Endothelial cell of umbilical vein (primary cell): ENCODE measurements at regions not wholly inside any gene's neighbourhood (a gene's known extent, or its start where the extent isn't known, plus 50 kb on each side); places are given as distances from the start of the nearest gene placed in this dataset.

Experiments
- BruUV-seq: library from RNA; stranded (reverse); fragments of 400-500 nt; replicated peaks from 2 replicates; lab custom pipeline; 2021; lab: Mats Ljungman, UMichigan
- CTCF ChIA-PET: fragments of 300-600, 350-600 bp; sonication (Branson Sonifier 250); formaldehyde crosslinking; loops from one replicate; lab custom pipeline; 2021; ENCODE audit warnings: antibody characterized with exemption, inconsistent platforms; lab: Charles Lee
- POLR2A ChIA-PET: fragments of 300-600, 350-600 bp; sonication (Branson Sonifier 250); formaldehyde crosslinking; loops from one replicate; lab custom pipeline; 2021; ENCODE audit warnings: antibody characterized with exemption, inconsistent platforms; lab: Charles Lee
- DNase-seq: peaks from one replicate; pipeline ENCODE4 v3.0.0-alpha.2; 2011; ENCODE audit warnings: low read depth, low spot score
- FAIRE-seq: peaks from 2 replicates; lab custom pipeline; 2011; peaks lifted over from hg19 to GRCh38; lab: Jason Lieb, UNC
- H2AFZ ChIP-seq: 2 replicates; pipeline ENCODE4 v1.6.0; 2012; ENCODE audit warnings: low read depth, low read length, control low read depth, inconsistent platforms
- H3K27ac ChIP-seq: 2 replicates; pipeline ENCODE4 v1.5.1; 2011; ENCODE audit warnings: low read depth, mild to moderate bottlenecking, control low read depth, low read length, moderate library complexity; ENCODE audit not compliant: insufficient read depth
- H3K27me3 ChIP-seq, 2 experiments: 2 replicates each; pipeline versions ENCODE4 v1.6.0 to v1.6.1; 2011; ENCODE audit warnings: low read length in 2 of 2, mixed read lengths in 1 of 2; ENCODE audit not compliant: control insufficient read depth in 2 of 2, insufficient read depth in 2 of 2
- H3K36me3 ChIP-seq, 2 experiments: 2 replicates in 1 of 2; 3 replicates in 1 of 2; pipeline ENCODE4 v1.5.1; 2011; ENCODE audit warnings: low read length in 2 of 2, mild to moderate bottlenecking in 1 of 2, moderate library complexity in 1 of 2; ENCODE audit not compliant: control insufficient read depth in 2 of 2, insufficient read depth in 2 of 2; ENCODE audit errors: extremely low read depth in 1 of 2
- H3K4me1 ChIP-seq: 3 replicates; pipeline ENCODE4 v1.5.1; 2011; ENCODE audit warnings: mild to moderate bottlenecking, low read length; ENCODE audit not compliant: control insufficient read depth, insufficient read depth; ENCODE audit errors: extremely low read depth
- H3K4me2 ChIP-seq: 2 replicates; pipeline ENCODE4 v1.6.1; 2011; ENCODE audit warnings: low read length, control low read depth, mixed read lengths; ENCODE audit not compliant: insufficient read depth
- H3K4me3 ChIP-seq, 3 experiments: fragments of 200-600 bp in 1 of 3; sonication (generic), shearing (Covaris generic) in 1 of 3; replicated peaks in 1 of 3; 2 replicates each; pipeline ENCODE4 v1.5.1; 2011 to 2016; ENCODE audit warnings: control low read depth in 3 of 3, low read length in 3 of 3, mild to moderate bottlenecking in 2 of 3, inconsistent platforms in 1 of 3, low read depth in 1 of 3, moderate library complexity in 1 of 3; ENCODE audit not compliant: insufficient read depth in 1 of 3
- H3K79me2 ChIP-seq: 2 replicates; pipeline ENCODE4 v1.6.0; 2012; ENCODE audit warnings: low read length, inconsistent platforms; ENCODE audit not compliant: control insufficient read depth, insufficient read depth
- H3K9ac ChIP-seq: replicated peaks from 2 replicates; pipeline ENCODE3; 2011; ENCODE audit warnings: low read length, control low read depth; ENCODE audit not compliant: insufficient read depth; ENCODE audit errors: extremely low read depth
- H3K9me1 ChIP-seq: replicated peaks from 3 replicates; pipeline ENCODE4 v1.6.0; 2011; ENCODE audit warnings: mild to moderate bottlenecking, low read length; ENCODE audit not compliant: control insufficient read depth, insufficient read depth; ENCODE audit errors: extremely low read depth
- H3K9me3 ChIP-seq: replicated peaks from 2 replicates; pipeline ENCODE4 v1.5.1; 2012; ENCODE audit warnings: low read length, inconsistent platforms; ENCODE audit not compliant: control insufficient read depth, insufficient read depth
- H4K20me1 ChIP-seq: replicated peaks from 2 replicates; pipeline ENCODE3; 2011; ENCODE audit warnings: mild to moderate bottlenecking, low read length; ENCODE audit not compliant: control insufficient read depth, insufficient read depth; ENCODE audit errors: extremely low read depth
- EZH2 ChIP-seq: IDR thresholded peaks from 2 replicates; pipeline ENCODE4 v1.6.1; 2012; ENCODE audit warnings: borderline replicate concordance, low read depth, mild to moderate bottlenecking, moderate library complexity, low read length, inconsistent platforms; ENCODE audit not compliant: severe bottlenecking
- FOS ChIP-seq: IDR thresholded peaks from 2 replicates; pipeline ENCODE4 v1.6.1; 2011; ENCODE audit warnings: mild to moderate bottlenecking, low read length, moderate library complexity, borderline replicate concordance; ENCODE audit not compliant: insufficient read depth
- GATA2 ChIP-seq: IDR thresholded peaks from 2 replicates; pipeline ENCODE4 v1.7.0; 2011; ENCODE audit warnings: low read depth, mild to moderate bottlenecking, moderate library complexity, mixed read lengths, low read length; ENCODE audit not compliant: insufficient read length, insufficient read depth
- JUN ChIP-seq: IDR thresholded peaks from 2 replicates; pipeline ENCODE4 v1.6.1; 2011; ENCODE audit warnings: borderline replicate concordance, low read depth; ENCODE audit not compliant: insufficient read length, insufficient read depth
- MYC ChIP-seq: IDR thresholded peaks from one replicate; pipeline ENCODE4 v1.6.1; 2011; ENCODE audit warnings: mild to moderate bottlenecking, low read depth, low read length
- POLR2A ChIP-seq: IDR thresholded peaks from 2 replicates; pipeline ENCODE4 v1.6.1; 2012; ENCODE audit warnings: low read depth, mild to moderate bottlenecking, control low read depth, low read length
- POLR2AphosphoS5 ChIP-seq: IDR thresholded peaks from 2 replicates; pipeline ENCODE4 v1.6.1; 2012; ENCODE audit warnings: low read depth, mild to moderate bottlenecking, control low read depth, low read length, moderate library complexity; ENCODE audit not compliant: insufficient read depth
- dilution Hi-C: fragments of 300-500 bp; cut with MboI; formaldehyde crosslinking; loops from one replicate; pipeline ENCODE4 v1.15.0; 2019; ENCODE audit warnings: low sequenced_read_pairs; ENCODE audit not compliant: extremely low pct_ligation_motif_present
- intact Hi-C: fragments of 100-400 bp; cut with micrococcal nuclease; formaldehyde crosslinking; loops from one replicate; pipeline ENCODE4 v1.10.0; 2022
- TF ChIP-seq, protein P1 (sequence below): IDR thresholded peaks from 2 replicates; pipeline ENCODE4 v1.6.1; 2011; ENCODE audit not compliant: insufficient read depth, insufficient read length
- TF ChIP-seq, protein P2 (sequence below), 2 donors: IDR thresholded peaks; 1 replicate in 1 of 2; 2 replicates in 1 of 2; pipeline ENCODE4 v1.5.1; 2011; ENCODE audit warnings: low read length in 2 of 2, mild to moderate bottlenecking in 2 of 2, moderate library complexity in 2 of 2, control low read depth in 1 of 2, inconsistent platforms in 1 of 2, low read depth in 1 of 2; ENCODE audit not compliant: insufficient read depth in 1 of 2; ENCODE audit errors: extremely low read depth in 1 of 2

DNA sequence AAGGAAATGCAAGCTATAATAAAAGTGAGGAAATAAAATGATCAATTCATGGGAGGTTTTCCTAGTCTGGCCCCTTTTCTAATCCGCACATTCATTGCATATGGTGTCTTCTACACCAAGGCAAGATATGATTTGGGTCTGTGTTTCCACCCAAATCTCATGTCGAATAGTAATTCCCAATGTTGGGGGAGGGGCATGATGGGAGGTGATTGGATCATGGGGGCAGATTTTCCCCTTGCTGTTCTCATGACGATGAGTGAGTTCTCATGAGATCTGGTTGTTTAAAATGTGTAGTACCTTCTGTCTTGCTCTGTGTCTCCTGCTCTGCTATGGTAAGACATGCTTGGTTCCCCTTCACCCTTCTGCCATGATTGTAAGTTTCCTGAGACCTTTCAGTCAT is 315.4 kb downstream of the CYRIA start:
- no peak overlapping the region for H3K4me2 ChIP-seq
- H3K9me3 ChIP-seq = peaks cover 2% of the 10 kb centered on the region
- no peak overlapping the region for H3K4me3 ChIP-seq
- H4K20me1 ChIP-seq = no peaks in the 10 kb centered on the region
- no peaks in the 10 kb centered on the region for H3K79me2 ChIP-seq
- BruUV-seq = no TSS peak
- no peak overlapping the region for H3K27ac ChIP-seq
- intact Hi-C loops = no loop called here
- dilution Hi-C loops = no loop called here
- TF ChIP-seq GATA2 (no peak), EZH2 (no peak), FOS (no peak), POLR2AphosphoS5 (no peak), POLR2A (no peak), JUN (no peak)
- TF ChIP-seq, protein P1, sequence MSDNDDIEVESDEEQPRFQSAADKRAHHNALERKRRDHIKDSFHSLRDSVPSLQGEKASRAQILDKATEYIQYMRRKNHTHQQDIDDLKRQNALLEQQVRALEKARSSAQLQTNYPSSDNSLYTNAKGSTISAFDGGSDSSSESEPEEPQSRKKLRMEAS = no peak
- no peaks in the 10 kb centered on the region for H3K27me3 ChIP-seq
- ChIA-PET CTCF (no interaction called here), POLR2A (no interaction called here)
- DNase-seq (no peak), FAIRE-seq (no peak)
- H3K9me1 ChIP-seq = no peaks in the 10 kb centered on the region
- no peaks in the 10 kb centered on the region for H3K4me1 ChIP-seq
- H3K36me3 ChIP-seq = no peaks in the 10 kb centered on the region
- no peak overlapping the region for H3K9ac ChIP-seq
- no peak overlapping the region for H2AFZ ChIP-seq

DNA sequence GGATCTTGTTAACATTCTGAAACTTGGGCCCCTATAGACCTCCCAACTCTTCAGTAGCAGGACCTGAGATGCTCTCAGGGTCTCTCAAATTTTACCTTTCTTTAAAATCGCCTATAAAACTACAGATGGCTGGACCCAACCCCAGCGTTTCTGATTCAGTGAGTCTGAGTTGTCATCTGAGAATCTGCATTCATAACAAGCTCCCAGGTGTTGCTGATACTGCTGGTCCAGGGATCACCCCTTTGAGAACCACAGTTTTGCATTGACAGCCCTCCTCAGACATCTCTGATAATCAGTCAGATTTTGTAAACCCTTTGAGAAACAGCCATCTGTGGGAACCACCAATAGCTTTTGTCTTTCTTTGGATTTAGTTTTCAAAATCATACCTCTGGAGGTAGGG is 315.8 kb downstream of the CYRIA start:
- no TSS peak for BruUV-seq
- dilution Hi-C loops = no loop called here

More for the DNA sequence above, 315.8 kb downstream of the CYRIA start:
- no peaks in the 10 kb centered on the region for H3K27me3 ChIP-seq
- peaks cover 2% of the 10 kb centered on the region for H3K9me3 ChIP-seq
- no peak overlapping the region for H3K9ac ChIP-seq
- no peaks in the 10 kb centered on the region for H3K36me3 ChIP-seq
- no peak overlapping the region for H3K4me2 ChIP-seq
- no peaks in the 10 kb centered on the region for H4K20me1 ChIP-seq
- FAIRE-seq (no peak), DNase-seq (no peak)
- H3K4me3 ChIP-seq = no peak overlapping the region
- CTCF ChIA-PET = no interaction called here
- intact Hi-C loops = no loop called here
- TF ChIP-seq, protein P2, sequence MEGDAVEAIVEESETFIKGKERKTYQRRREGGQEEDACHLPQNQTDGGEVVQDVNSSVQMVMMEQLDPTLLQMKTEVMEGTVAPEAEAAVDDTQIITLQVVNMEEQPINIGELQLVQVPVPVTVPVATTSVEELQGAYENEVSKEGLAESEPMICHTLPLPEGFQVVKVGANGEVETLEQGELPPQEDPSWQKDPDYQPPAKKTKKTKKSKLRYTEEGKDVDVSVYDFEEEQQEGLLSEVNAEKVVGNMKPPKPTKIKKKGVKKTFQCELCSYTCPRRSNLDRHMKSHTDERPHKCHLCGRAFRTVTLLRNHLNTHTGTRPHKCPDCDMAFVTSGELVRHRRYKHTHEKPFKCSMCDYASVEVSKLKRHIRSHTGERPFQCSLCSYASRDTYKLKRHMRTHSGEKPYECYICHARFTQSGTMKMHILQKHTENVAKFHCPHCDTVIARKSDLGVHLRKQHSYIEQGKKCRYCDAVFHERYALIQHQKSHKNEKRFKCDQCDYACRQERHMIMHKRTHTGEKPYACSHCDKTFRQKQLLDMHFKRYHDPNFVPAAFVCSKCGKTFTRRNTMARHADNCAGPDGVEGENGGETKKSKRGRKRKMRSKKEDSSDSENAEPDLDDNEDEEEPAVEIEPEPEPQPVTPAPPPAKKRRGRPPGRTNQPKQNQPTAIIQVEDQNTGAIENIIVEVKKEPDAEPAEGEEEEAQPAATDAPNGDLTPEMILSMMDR (IDR thresholded peaks at IDR 0.05; ENCODE audit: extremely low read depth in 1 of 2, insufficient read depth in 1 of 2, low read depth in 1 of 2, low read length in 2 of 2) = no peak
- TF ChIP-seq MYC (no peak), GATA2 (no peak), FOS (no peak), EZH2 (no peak), POLR2A (no peak), JUN (no peak), POLR2AphosphoS5 (no peak)
- TF ChIP-seq, protein P1 = no peak
- no peak overlapping the region for H3K27ac ChIP-seq
- H3K4me1 ChIP-seq = no peaks in the 10 kb centered on the region
- no peaks in the 10 kb centered on the region for H3K9me1 ChIP-seq
- POLR2A ChIA-PET = no interaction called here
- H3K79me2 ChIP-seq = no peaks in the 10 kb centered on the region
- no peak overlapping the region for H2AFZ ChIP-seq
